KMS-11 (cell line): ENCODE measurements at regions not wholly inside any gene's neighbourhood (a gene's known extent, or its start where the extent isn't known, plus 50 kb on each side); places are given as distances from the start of the nearest gene placed in this dataset.
A peak's percentile ranks its signal among the peaks of the same experiment; 100 is the strongest.

ENCODE experiments used
- H2AFZ ChIP-seq: fragments of 200-600 bp; sonication (generic); 2 replicates; pipeline ENCODE4 v1.6.1; 2016; ENCODE audit warnings: antibody characterized with exemption, mixed run types, low read depth
- H3K27ac ChIP-seq: fragments of 200-600 bp; sonication (generic); 2 replicates; pipeline ENCODE4 v1.6.1; 2016; ENCODE audit warnings: mild to moderate bottlenecking, mixed run types
- H3K27me3 ChIP-seq: fragments of 200-600 bp; sonication (generic); 2 replicates; pipeline ENCODE4 v1.6.1; 2017; ENCODE audit warnings: mild to moderate bottlenecking, low read depth, mixed run types, moderate library complexity; ENCODE audit not compliant: insufficient read depth
- H3K36me3 ChIP-seq: fragments of 200-600 bp; sonication (generic); 2 replicates; pipeline ENCODE4 v1.6.1; 2017; ENCODE audit warnings: mild to moderate bottlenecking, mixed run types; ENCODE audit not compliant: insufficient read depth
- H3K4me1 ChIP-seq: fragments of 200-600 bp; sonication (generic); 2 replicates; pipeline ENCODE4 v1.6.1; 2016; ENCODE audit warnings: mild to moderate bottlenecking, low read depth, mixed run types; ENCODE audit not compliant: poor library complexity, severe bottlenecking
- H3K4me2 ChIP-seq: fragments of 200-600 bp; sonication (generic); 2 replicates; pipeline ENCODE4 v1.7.0; 2016; ENCODE audit warnings: mild to moderate bottlenecking, mixed run types
- H3K4me3 ChIP-seq: fragments of 200-600 bp; sonication (generic); IDR thresholded peaks from 2 replicates; pipeline ENCODE4 v1.6.1; 2017; ENCODE audit warnings: low read depth, low read length, mixed read lengths; ENCODE audit not compliant: insufficient read depth
- H3K79me2 ChIP-seq: fragments of 200-600 bp; sonication (generic); 2 replicates; pipeline ENCODE4 v1.6.1; 2016; ENCODE audit warnings: low read depth, mixed run types; ENCODE audit not compliant: insufficient read depth
- H3K9ac ChIP-seq: fragments of 200-600 bp; sonication (generic); 2 replicates; pipeline ENCODE4 v1.6.1; 2016; ENCODE audit warnings: mild to moderate bottlenecking, mixed run types
- H4K20me1 ChIP-seq: fragments of 200-600 bp; sonication (generic); 2 replicates; pipeline ENCODE4 v1.6.1; 2016; ENCODE audit warnings: mild to moderate bottlenecking, mixed run types; ENCODE audit not compliant: insufficient read depth
- CTCF ChIP-seq: fragments of 200-600 bp; sonication (generic); conservative IDR thresholded peaks from 2 replicates; pipeline ENCODE4 v1.6.1; 2017; ENCODE audit warnings: low read depth, mild to moderate bottlenecking, antibody characterized with exemption, low read length, moderate library complexity, mixed read lengths

- Histone ChIP-seq H4K20me1 (no peaks in the 10 kb centered on the region), H2AFZ (no peak overlapping the region), H3K79me2 (no peaks in the 10 kb centered on the region), H3K27me3 (no peaks in the 10 kb centered on the region), H3K36me3 (no peaks in the 10 kb centered on the region), H3K27ac (no peak overlapping the region), H3K4me1 (no peaks in the 10 kb centered on the region), H3K4me2 (no peak overlapping the region), H3K4me3 (no peak overlapping the region), H3K9ac (no peak overlapping the region)
- TF ChIP-seq CTCF: no peak
Observed at GRCh38 chr16:74199842-74200124, 96.8 kb upstream of the PSMD7 start.

GRCh38 chr16:74199066-74199841 is 97.4 kb upstream of the PSMD7 start:
- no peaks in the 10 kb centered on the region for H3K79me2 ChIP-seq
- no peak overlapping the region for H2AFZ ChIP-seq
- H3K27me3 ChIP-seq: no peaks in the 10 kb centered on the region
- no peaks in the 10 kb centered on the region for H4K20me1 ChIP-seq
- no peaks in the 10 kb centered on the region for H3K36me3 ChIP-seq
- no peak for TF ChIP-seq CTCF
- H3K27ac ChIP-seq: no peak overlapping the region
- H3K4me1 ChIP-seq: no peaks in the 10 kb centered on the region
- no peak overlapping the region for H3K4me3 ChIP-seq
- no peak overlapping the region for H3K9ac ChIP-seq
- no peak overlapping the region for H3K4me2 ChIP-seq

GRCh38 chr16:74192281-74192797 is 104.3 kb upstream of the PSMD7 start:
- no peak for TF ChIP-seq CTCF
- no peaks in the 10 kb centered on the region for H3K36me3 ChIP-seq
- H3K4me1 ChIP-seq: peaks cover 23% of the 10 kb centered on the region
- no peak overlapping the region for H3K4me3 ChIP-seq
- no peak overlapping the region for H2AFZ ChIP-seq
- no peaks in the 10 kb centered on the region for H4K20me1 ChIP-seq
- H3K4me2 ChIP-seq: no peak overlapping the region
- no peak overlapping the region for H3K27ac ChIP-seq
- no peak overlapping the region for H3K9ac ChIP-seq
- H3K27me3 ChIP-seq: no peaks in the 10 kb centered on the region
- no peaks in the 10 kb centered on the region for H3K79me2 ChIP-seq

- no peaks in the 10 kb centered on the region for H3K27me3 ChIP-seq
- no peak overlapping the region for H3K4me3 ChIP-seq
- H3K27ac ChIP-seq: no peak overlapping the region; the same call in 1 of the 2 replicates
- no peak overlapping the region for H3K9ac ChIP-seq
- H3K4me2 ChIP-seq: peak overlapping the region; percentile 20; the same call in 1 of the 2 replicates
- no peak overlapping the region for H2AFZ ChIP-seq
- H3K36me3 ChIP-seq: no peaks in the 10 kb centered on the region
- H4K20me1 ChIP-seq: no peaks in the 10 kb centered on the region
- H3K79me2 ChIP-seq: no peaks in the 10 kb centered on the region
- peaks cover 23% of the 10 kb centered on the region for H3K4me1 ChIP-seq
- no peak for TF ChIP-seq CTCF
Observed at GRCh38 chr16:74190292-74190691, 106.3 kb upstream of the PSMD7 start.
